ENCODE measurements at regions not wholly inside any gene's neighbourhood (a gene's known extent, or its start where the extent isn't known, plus 50 kb on each side); places are given as distances from the start of the nearest gene placed in this dataset.

- H3K27me3 ChIP-seq (ENCODE audit: control insufficient read depth, insufficient read depth, low read length) = no peaks in the 10 kb centered on the region
- H3K9me3 ChIP-seq (ENCODE audit: control insufficient read depth, insufficient read depth, low read length) = no peaks in the 10 kb centered on the region
- no peaks in the 10 kb centered on the region for H3K4me1 ChIP-seq (ENCODE audit: control insufficient read depth, insufficient read depth, low read length)
- H3K9ac ChIP-seq (ENCODE audit: low read depth, low read length) = no peak overlapping the region
- no peak overlapping the region for H3K4me3 ChIP-seq (ENCODE audit: low read depth, low read length)
- H3K36me3 ChIP-seq (ENCODE audit: control insufficient read depth, insufficient read depth, low read length) = no peaks in the 10 kb centered on the region
Observed at GRCh38 chr11:87970762-87971161, 204.5 kb downstream of the RAB38 start.

- H3K36me3 ChIP-seq (ENCODE audit: control insufficient read depth, insufficient read depth, low read length) = no peaks in the 10 kb centered on the region
- no peak overlapping the region for H3K9ac ChIP-seq (ENCODE audit: low read depth, low read length)
- no peaks in the 10 kb centered on the region for H3K4me1 ChIP-seq (ENCODE audit: control insufficient read depth, insufficient read depth, low read length)
- H3K4me3 ChIP-seq (ENCODE audit: low read depth, low read length) = no peak overlapping the region
- H3K9me3 ChIP-seq (ENCODE audit: control insufficient read depth, insufficient read depth, low read length) = no peaks in the 10 kb centered on the region
- H3K27me3 ChIP-seq (ENCODE audit: control insufficient read depth, insufficient read depth, low read length) = no peaks in the 10 kb centered on the region
Observed at GRCh38 chr11:87967459-87967858, 207.8 kb downstream of the RAB38 start.

GRCh38 chr11:87966694-87967093 lies 208.5 kb downstream of the RAB38 start:
- Histone ChIP-seq H3K9ac (ENCODE audit: low read depth, low read length) (no peak overlapping the region), H3K27me3 (ENCODE audit: control insufficient read depth, insufficient read depth, low read length) (no peaks in the 10 kb centered on the region), H3K4me1 (ENCODE audit: control insufficient read depth, insufficient read depth, low read length) (no peaks in the 10 kb centered on the region), H3K4me3 (ENCODE audit: low read depth, low read length) (no peak overlapping the region), H3K9me3 (ENCODE audit: control insufficient read depth, insufficient read depth, low read length) (no peaks in the 10 kb centered on the region), H3K36me3 (ENCODE audit: control insufficient read depth, insufficient read depth, low read length) (no peaks in the 10 kb centered on the region)

- no peaks in the 10 kb centered on the region for H3K4me1 ChIP-seq (ENCODE audit: control insufficient read depth, insufficient read depth, low read length)
- H3K9ac ChIP-seq (ENCODE audit: low read depth, low read length) = no peak overlapping the region
- H3K36me3 ChIP-seq (ENCODE audit: control insufficient read depth, insufficient read depth, low read length) = no peaks in the 10 kb centered on the region
- no peak overlapping the region for H3K4me3 ChIP-seq (ENCODE audit: low read depth, low read length)
- H3K9me3 ChIP-seq (ENCODE audit: control insufficient read depth, insufficient read depth, low read length) = no peaks in the 10 kb centered on the region
- H3K27me3 ChIP-seq (ENCODE audit: control insufficient read depth, insufficient read depth, low read length) = no peaks in the 10 kb centered on the region
Observed at GRCh38 chr11:87966216-87966615, 209.0 kb downstream of the RAB38 start.

GRCh38 chr11:87961606-87962005 lies 213.6 kb downstream of the RAB38 start:
- Histone ChIP-seq H3K4me3 (ENCODE audit: low read depth, low read length) (no peak overlapping the region), H3K4me1 (ENCODE audit: control insufficient read depth, insufficient read depth, low read length) (no peaks in the 10 kb centered on the region), H3K36me3 (ENCODE audit: control insufficient read depth, insufficient read depth, low read length) (no peaks in the 10 kb centered on the region), H3K9me3 (ENCODE audit: control insufficient read depth, insufficient read depth, low read length) (no peaks in the 10 kb centered on the region), H3K9ac (ENCODE audit: low read depth, low read length) (no peak overlapping the region), H3K27me3 (ENCODE audit: control insufficient read depth, insufficient read depth, low read length) (no peaks in the 10 kb centered on the region)

- Histone ChIP-seq H3K4me1 (ENCODE audit: control insufficient read depth, insufficient read depth, low read length) (no peaks in the 10 kb centered on the region), H3K9me3 (ENCODE audit: control insufficient read depth, insufficient read depth, low read length) (no peaks in the 10 kb centered on the region), H3K4me3 (ENCODE audit: low read depth, low read length) (no peak overlapping the region), H3K36me3 (ENCODE audit: control insufficient read depth, insufficient read depth, low read length) (no peaks in the 10 kb centered on the region), H3K27me3 (ENCODE audit: control insufficient read depth, insufficient read depth, low read length) (no peaks in the 10 kb centered on the region), H3K9ac (ENCODE audit: low read depth, low read length) (no peak overlapping the region)
Observed at GRCh38 chr11:87957961-87958360, 217.3 kb downstream of the RAB38 start.

GRCh38 chr11:87954476-87954875 lies 220.8 kb downstream of the RAB38 start:
- Histone ChIP-seq H3K36me3 (ENCODE audit: control insufficient read depth, insufficient read depth, low read length) (no peaks in the 10 kb centered on the region), H3K4me1 (ENCODE audit: control insufficient read depth, insufficient read depth, low read length) (no peaks in the 10 kb centered on the region), H3K4me3 (ENCODE audit: low read depth, low read length) (no peak overlapping the region), H3K27me3 (ENCODE audit: control insufficient read depth, insufficient read depth, low read length) (no peaks in the 10 kb centered on the region), H3K9me3 (ENCODE audit: control insufficient read depth, insufficient read depth, low read length) (peaks cover 4% of the 10 kb centered on the region), H3K9ac (ENCODE audit: low read depth, low read length) (no peak overlapping the region)

GRCh38 chr11:87942786-87943185 lies 232.5 kb downstream of the RAB38 start:
- H3K4me1 ChIP-seq (ENCODE audit: control insufficient read depth, insufficient read depth, low read length) = no peaks in the 10 kb centered on the region
- H3K27me3 ChIP-seq (ENCODE audit: control insufficient read depth, insufficient read depth, low read length) = no peaks in the 10 kb centered on the region
- H3K36me3 ChIP-seq (ENCODE audit: control insufficient read depth, insufficient read depth, low read length) = no peaks in the 10 kb centered on the region
- H3K4me3 ChIP-seq (ENCODE audit: low read depth, low read length) = no peak overlapping the region
- H3K9ac ChIP-seq (ENCODE audit: low read depth, low read length) = no peak overlapping the region
- no peaks in the 10 kb centered on the region for H3K9me3 ChIP-seq (ENCODE audit: control insufficient read depth, insufficient read depth, low read length)

- H3K27me3 ChIP-seq (ENCODE audit: control insufficient read depth, insufficient read depth, low read length) = no peaks in the 10 kb centered on the region
- H3K4me1 ChIP-seq (ENCODE audit: control insufficient read depth, insufficient read depth, low read length) = no peaks in the 10 kb centered on the region
- no peaks in the 10 kb centered on the region for H3K9me3 ChIP-seq (ENCODE audit: control insufficient read depth, insufficient read depth, low read length)
- H3K4me3 ChIP-seq (ENCODE audit: low read depth, low read length) = no peak overlapping the region
- H3K9ac ChIP-seq (ENCODE audit: low read depth, low read length) = no peak overlapping the region
- H3K36me3 ChIP-seq (ENCODE audit: control insufficient read depth, insufficient read depth, low read length) = no peaks in the 10 kb centered on the region
Observed at GRCh38 chr11:87934182-87934581, 241.1 kb downstream of the RAB38 start.

GRCh38 chr11:87926250-87926970 lies 248.8 kb downstream of the RAB38 start:
- Histone ChIP-seq H3K9me3 (ENCODE audit: control insufficient read depth, insufficient read depth, low read length) (no peaks in the 10 kb centered on the region), H3K9ac (ENCODE audit: low read depth, low read length) (no peak overlapping the region), H3K36me3 (ENCODE audit: control insufficient read depth, insufficient read depth, low read length) (no peaks in the 10 kb centered on the region), H3K4me3 (ENCODE audit: low read depth, low read length) (no peak overlapping the region), H3K27me3 (ENCODE audit: control insufficient read depth, insufficient read depth, low read length) (no peaks in the 10 kb centered on the region), H3K4me1 (ENCODE audit: control insufficient read depth, insufficient read depth, low read length) (no peaks in the 10 kb centered on the region)

GRCh38 chr11:87924125-87924524 lies 251.1 kb downstream of the RAB38 start:
- H3K4me1 ChIP-seq (ENCODE audit: control insufficient read depth, insufficient read depth, low read length) = no peaks in the 10 kb centered on the region
- no peaks in the 10 kb centered on the region for H3K27me3 ChIP-seq (ENCODE audit: control insufficient read depth, insufficient read depth, low read length)
- no peaks in the 10 kb centered on the region for H3K9me3 ChIP-seq (ENCODE audit: control insufficient read depth, insufficient read depth, low read length)
- H3K36me3 ChIP-seq (ENCODE audit: control insufficient read depth, insufficient read depth, low read length) = no peaks in the 10 kb centered on the region
- no peak overlapping the region for H3K4me3 ChIP-seq (ENCODE audit: low read depth, low read length)
- H3K9ac ChIP-seq (ENCODE audit: low read depth, low read length) = no peak overlapping the region

GRCh38 chr11:87917111-87917510 lies 258.1 kb downstream of the RAB38 start:
- H3K9me3 ChIP-seq (ENCODE audit: control insufficient read depth, insufficient read depth, low read length) = no peaks in the 10 kb centered on the region
- no peaks in the 10 kb centered on the region for H3K4me1 ChIP-seq (ENCODE audit: control insufficient read depth, insufficient read depth, low read length)
- no peaks in the 10 kb centered on the region for H3K27me3 ChIP-seq (ENCODE audit: control insufficient read depth, insufficient read depth, low read length)
- H3K9ac ChIP-seq (ENCODE audit: low read depth, low read length) = no peak overlapping the region
- H3K36me3 ChIP-seq (ENCODE audit: control insufficient read depth, insufficient read depth, low read length) = no peaks in the 10 kb centered on the region
- H3K4me3 ChIP-seq (ENCODE audit: low read depth, low read length) = no peak overlapping the region

Data from iPS-15b (cell line).